ENCODE measurements at regions not wholly inside any gene's neighbourhood (a gene's known extent, or its start where the extent isn't known, plus 50 kb on each side); places are given as distances from the start of the nearest gene placed in this dataset.

DNA sequence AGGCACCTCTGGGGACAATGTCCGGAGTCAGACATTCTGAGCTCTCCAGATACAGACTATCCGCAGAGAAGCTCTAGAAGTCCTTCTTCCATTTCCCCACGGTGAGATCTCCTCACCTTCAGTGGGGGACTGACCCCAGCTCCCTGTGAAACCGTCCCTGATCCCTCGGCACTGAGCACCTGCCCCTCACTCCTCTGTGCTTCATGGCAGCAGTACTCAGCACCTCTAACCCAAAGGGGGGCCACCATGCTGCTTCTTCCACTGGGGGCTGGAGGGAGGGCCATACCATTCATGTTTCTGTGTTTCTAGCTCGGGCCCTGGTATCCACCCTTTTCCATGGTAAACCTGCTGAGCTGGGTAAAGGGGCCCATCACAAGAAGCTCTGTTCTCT is 321.7 kb downstream of the BRD1 start:
- no peak for DNase-seq (ENCODE audit: low read depth)

DNA sequence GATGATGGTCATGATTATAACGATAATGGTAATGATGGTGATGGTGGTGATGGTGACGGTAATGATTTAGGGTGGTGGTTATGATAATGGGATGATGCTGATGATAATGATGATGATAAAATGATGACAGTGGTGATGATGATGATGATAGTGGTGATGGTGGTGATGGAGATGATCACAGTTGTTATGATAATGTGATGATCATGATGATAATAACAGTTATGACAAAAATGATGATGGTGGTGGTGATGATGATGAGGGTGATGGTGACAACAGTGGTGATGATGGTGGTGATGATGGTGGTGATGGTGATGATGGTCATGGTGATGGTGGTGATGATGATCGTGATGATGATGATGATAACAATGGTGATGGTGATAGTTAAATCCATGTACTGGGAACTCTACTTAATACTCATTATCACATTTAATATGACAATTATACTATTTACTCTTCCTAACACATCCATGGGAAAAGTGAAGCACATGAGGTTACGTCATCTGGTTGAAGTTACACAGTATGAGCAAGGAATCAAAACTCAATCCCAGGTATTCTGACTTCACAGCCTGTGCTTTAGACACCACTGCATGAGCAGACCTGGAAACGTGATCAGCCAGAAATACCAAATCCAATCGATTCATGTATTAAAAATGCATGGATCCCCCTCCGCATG is 322.2 kb downstream of the BRD1 start:
- no peak for DNase-seq (ENCODE audit: low read depth)

DNA sequence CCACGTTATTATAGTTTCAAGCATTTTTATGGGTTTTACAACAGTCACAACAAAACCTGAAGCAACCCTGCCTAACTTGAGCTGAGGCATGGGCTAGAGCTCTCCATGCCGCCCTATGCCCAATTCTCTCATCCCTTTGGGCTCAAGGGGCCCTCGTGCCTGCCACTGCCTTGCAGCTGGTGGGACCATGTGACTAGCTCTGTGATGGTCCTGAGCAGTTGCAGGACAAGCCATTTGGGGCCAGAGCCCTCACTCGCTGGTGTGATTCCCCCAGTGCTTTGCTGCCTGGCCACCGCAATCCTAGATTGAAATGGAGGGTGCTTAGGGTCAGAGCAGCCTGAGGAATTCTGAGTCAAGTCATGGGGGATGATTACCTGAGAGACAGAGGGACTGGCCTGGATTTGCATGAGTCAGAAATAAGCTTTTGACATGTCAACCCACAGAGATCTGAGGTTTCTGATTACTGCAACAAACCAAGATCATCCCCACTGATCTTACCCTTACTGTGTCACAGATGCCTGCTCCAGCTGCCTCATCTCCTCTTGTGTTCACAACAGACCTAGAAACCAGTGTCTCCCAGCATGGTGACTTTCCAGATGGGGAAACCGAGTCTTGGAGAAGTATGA is 323.7 kb downstream of the BRD1 start:
- no peak for DNase-seq (ENCODE audit: low read depth)

DNA sequence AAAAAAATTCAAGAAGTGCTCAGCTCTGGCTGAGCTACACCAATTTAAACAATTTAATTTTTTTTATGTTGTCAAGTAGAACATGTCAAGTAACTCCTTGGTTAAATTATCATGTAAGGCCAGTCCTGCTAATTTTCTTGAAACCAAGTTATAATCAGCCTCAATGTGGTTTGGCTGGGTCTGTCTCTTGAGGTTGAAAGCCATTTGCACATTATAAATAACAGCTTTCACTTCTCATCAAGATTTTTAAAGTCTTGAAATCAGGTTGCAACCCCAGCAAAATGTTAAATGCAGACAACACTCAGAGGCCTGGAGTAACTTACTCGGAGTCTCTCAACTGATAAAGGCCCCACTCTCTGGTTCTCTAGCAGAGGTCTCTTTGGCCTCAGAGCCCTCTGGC is 324.4 kb downstream of the BRD1 start:
- DNase-seq (ENCODE audit: low read depth), result no peak

DNA sequence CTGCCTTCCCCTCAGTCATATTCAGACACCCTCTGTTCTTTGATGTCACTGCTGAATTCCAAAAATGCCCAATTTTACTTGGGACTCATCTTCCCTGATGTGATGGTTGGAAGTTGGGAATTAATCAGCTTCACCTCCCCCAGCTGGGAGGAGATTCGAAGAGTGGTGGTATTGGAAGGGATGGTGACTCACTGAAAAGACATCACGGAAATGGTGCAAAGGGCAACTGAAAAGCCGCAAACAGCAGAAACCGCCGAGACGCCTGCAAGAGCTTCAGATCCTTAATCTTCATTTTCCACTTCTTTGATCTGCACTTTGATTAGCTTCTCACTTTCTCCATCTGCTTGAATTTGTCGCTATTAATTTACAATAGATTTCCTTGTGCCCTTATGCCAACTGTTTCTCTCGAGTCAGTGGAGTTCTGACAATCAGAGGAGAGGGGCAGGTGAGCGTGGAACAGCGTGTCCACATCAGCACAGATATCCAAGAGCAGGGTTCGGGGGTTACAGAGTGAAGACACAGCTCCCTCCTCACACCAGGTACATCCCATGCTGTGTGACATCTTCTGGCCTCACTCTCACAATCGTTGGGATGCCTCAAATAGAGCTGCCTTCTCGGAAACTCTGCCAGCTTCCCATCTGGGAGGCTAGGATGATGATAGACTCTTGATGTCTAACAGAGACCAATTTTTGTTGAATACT is 325.4 kb downstream of the BRD1 start:
- DNase-seq (ENCODE audit: low read depth), result peak; percentile 10

DNA sequence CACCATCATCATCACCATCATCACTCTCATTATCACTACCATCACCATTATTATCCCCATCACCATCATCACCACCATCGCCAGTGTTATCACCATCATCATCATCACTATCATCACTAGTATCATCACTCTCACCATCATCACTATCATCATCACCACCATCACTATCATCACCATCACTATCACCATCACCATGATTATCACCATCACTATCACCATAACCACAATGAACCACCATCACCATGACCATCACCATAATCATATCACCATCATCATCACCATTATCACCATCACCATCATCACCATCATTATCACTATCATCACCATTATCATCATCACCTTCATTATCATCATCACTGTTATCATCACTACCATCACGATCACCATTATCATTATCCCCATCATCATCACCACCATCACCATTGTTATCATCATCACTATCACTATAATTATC is 326.7 kb downstream of the BRD1 start:
- DNase-seq (ENCODE audit: low read depth), result no peak

DNA sequence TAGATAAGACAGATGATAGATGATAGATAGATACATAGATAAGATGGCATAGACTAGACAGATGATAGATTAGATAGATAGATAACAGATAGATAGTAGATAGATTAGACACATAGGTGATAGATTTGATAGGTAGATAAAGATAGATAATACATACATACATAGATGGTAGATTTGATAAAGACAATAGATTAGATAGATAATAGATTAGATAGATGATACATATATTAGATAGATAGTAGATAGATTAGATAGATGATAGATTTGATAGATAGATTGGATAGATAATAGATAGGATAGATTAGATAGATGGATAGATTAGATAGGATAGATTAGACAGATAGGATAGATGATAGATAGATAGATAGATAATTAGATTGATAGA is 327.6 kb downstream of the BRD1 start:
- DNase-seq (ENCODE audit: low read depth), result no peak

DNA sequence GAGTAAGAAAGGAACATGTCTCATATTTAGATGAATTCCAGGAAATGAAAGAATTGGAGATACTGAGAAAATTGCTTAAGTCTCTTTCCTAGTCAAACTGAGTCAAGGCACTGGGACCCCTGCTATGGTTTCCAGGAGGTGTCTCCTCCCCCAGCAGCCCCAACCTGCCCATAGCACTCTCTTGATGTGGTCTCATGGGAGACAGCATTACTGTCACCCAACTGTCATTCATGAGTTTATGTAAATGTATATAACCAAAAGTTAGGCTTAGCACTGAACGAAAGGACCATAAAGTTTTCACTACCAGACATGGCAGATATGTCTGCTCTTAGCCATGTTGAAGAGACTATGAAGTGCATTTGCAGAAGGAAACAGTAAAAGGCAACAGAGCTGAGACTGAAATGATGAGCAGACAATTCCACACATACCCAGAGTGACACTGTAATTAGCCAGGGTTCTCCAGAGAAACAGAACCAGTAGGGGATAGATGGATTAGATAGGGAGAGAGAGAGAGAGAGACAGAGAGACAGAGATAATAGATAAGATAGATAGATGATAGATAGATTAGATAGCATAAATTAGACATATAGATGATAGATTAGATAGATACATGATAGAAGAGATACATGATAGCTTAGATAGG is 328.1 kb downstream of the BRD1 start:
- DNase-seq (ENCODE audit: low read depth), result no peak

DNA sequence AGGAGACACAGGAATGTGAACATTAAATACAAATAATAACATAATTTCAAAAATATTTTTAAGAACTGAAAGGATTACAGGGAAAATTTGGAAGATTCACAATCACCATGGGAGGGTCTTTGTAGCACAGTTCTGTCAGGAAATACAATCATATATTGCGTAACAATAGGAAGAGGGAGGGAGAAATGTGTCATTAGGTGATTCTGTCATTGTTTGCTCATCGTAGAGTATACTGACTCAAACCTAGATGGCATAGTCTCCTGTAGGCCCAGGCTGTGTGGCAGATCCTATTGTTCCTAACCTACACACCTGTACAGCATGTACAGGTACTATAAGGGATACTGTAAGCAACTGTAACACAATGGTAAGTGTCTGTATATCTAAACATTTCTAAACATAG is 330.4 kb downstream of the BRD1 start:
- no peak for DNase-seq (ENCODE audit: low read depth)

DNA sequence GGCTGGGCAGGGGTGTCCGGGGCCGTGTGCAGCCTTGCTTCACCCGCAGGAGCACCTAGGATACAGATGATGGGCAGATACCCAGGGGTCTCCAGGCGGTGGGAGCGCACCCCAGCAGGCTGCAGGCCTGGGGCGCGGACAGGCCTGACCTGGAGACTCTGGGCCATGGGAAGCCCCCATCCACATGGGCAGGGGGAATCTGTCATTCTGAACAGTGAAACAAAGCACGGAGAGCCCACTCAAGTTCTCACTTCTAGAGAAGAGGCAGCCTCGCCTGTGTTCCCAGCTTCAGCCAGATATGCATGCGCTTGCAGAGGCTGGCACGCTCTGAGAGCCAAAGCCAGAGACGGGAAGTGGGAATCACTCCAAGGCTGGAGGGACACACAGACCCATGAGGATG is 333.1 kb downstream of the BRD1 start:
- DNase-seq (ENCODE audit: low read depth), result no peak

DNA sequence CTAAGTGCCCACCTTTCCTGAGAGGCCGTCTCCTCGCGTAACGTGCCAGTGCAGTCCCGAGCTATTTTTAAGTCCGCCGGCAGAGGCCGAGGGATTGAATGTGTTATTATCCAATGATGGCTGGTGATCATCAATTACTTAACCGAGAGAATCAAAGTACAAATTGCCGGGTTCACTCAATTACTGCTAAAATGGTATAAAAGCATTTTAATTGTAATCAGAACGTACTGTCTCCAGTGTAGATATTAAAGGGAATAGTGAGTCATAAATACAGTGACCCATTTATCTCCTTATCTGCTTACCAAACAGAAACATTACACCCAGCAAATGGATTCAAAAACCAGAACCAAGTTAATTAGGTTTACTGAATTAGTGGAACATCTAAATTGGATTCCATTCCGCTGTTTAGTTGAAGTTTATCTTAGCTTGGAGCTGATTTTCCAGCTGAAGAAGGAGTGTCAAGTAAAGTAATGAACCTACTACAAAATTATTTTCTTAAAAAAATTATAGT is 334.9 kb downstream of the BRD1 start:
- DNase-seq (ENCODE audit: low read depth), result no peak

DNA sequence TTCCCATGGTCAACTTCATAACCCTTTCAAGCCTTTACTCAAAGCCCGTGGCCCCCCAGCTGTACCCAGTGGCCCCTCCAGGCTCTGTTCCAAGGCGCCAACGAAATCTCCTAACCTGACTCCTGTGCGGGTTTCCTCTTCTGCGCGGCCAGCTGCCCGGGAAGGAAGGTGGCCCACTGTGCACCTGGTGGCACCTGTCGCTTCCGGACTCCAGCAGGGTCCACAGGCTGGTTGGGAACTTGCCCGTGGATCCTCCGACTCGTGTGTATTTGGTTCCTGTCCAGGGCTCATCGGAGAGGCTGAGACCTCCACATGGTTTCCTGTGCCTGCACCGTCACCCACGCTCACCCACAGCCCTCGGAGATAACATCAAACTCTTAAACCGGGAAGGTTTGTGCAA is 335.4 kb downstream of the BRD1 start:
- DNase-seq (ENCODE audit: low read depth), result no peak

DNA sequence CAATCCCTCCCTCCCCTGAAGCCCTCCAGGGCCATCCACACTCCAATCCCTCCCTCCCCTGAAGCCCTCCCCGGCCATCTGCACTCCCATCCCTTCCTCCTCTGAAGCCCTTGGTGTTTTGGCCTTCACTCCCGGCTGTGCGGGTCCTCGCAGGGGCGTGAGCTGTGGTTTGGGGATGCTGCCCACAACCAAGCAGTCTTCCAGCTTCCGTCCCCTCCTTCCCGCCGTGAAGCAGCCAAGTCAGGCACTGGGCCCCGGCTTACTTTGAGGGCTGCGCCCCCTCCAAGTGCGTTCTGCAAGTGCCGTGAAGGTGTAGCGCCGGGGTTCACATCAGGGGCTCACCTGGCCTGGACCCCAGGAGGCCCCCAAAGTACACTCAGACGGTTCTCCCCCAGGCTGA is 335.9 kb downstream of the BRD1 start:
- no peak for DNase-seq (ENCODE audit: low read depth)

DNA sequence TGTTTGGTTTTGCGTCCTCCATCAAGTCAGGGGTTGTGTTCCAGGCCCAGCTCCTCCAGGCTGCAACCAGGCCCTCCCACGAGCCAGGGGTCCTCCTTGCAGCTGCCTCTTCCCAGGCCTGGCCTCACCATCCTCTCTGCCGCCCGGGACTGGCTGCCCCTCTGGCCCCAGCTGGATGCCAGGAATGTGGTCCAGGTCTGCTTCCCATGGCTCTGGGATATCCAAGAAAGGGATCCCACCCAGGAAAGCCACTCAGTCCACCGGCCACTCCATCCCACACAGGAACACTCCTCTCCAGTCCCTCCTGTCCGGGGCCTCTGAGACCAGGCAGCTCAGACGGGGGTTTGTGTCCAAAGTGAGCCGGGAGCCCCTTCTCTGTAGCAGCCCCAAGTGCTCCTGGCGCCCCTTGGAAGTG is 336.4 kb downstream of the BRD1 start:
- DNase-seq (ENCODE audit: low read depth), result no peak

DNA sequence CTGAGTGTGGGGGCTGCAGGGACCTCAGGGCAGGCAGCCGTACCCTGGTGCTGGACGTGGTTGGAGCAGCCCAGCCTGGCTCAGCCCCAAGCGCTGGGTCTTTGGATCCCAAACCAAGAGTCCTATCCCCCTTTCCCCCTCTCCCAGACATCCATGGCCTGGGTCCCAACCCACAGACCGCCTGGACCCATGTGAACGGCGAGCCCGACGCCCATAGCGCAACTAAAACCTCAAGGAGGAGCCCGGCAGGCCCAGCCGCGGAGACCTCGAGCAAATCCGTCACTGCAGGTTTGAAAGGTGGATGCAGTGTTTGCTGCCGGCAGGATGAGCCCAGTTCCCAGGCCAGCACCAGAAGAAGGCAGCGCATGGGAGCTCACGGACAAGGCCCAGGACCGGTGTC is 337.0 kb downstream of the BRD1 start:
- no peak for DNase-seq (ENCODE audit: low read depth)

DNA sequence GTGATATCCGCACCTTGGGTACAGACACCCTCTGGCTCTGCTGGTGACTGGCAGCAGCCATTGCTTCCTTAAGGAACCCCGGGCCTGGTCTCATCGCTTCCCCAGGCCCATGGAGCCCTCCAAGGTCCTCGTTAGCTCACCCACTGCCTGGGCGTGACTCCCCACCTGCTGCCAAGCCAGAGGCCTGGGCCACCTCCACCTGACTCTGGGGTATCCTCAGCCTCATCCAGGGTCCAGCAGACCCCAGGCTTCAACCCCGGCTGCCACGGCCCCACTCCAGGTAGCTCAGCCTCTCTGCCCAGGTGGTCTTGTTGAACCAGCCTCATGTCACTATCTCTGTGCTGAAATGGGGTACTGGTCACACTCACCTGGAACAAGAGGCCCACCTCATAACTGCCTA is 337.9 kb downstream of the BRD1 start:
- DNase-seq (ENCODE audit: low read depth), result no peak

DNA sequence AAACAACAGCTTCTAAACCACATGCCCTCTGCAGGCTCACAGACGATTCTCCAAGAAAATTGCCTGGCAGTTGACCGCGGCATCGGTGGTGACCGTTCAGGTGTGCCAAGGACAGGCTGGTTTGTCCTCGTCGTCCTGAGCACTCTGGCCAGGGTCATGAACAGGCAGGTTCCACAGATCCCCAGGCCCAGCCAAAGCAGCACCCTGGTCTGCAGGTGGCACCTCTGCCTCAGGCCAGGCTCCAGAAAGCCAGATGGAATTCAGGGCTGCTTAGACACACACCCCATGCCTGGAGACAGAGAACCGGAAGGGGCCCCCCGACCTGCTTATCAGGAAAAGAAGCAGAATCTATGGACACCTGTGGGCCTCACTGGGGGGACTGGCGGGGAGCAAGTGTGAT is 338.7 kb downstream of the BRD1 start:
- DNase-seq (ENCODE audit: low read depth), result no peak

DNA sequence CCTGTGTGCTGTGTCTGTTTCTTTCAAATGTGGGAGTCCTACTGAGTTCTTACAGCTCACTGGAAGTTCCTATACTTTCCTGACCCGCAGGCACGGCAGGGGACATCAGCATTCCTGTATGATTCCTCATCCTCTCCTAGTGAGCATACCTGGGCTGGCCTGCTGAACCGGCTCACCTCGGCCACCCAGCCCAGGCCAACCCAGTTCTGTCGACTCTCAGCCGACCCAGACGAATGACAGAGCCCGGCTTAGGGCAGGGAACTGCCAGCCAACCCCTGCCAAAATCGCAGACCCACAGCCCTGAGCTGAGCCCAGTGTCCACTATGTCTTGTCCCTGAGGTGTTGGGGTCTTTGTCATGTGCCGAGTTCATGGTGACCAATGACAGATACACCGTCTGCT is 339.7 kb downstream of the BRD1 start:
- DNase-seq (ENCODE audit: low read depth), result no peak

DNA sequence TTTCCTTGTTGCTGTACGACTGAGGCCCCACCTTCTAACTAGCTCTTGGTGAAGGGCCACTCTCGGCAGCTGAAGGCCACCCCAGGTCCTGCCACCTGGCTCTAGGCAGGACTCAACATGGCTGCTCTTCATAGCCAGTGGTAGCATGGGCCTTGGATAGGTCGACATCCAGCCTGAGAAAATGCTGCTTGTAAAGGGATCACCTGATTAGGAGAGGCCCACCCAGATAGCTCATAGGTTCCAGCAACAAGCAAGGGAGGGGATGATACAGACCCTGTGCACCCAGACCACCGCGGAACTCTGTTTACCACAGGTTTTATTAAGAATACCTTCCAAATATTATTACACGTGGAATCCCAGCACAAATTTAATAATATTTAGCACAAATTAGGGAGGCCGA is 341.4 kb downstream of the BRD1 start:
- no peak for DNase-seq (ENCODE audit: low read depth)

DNA sequence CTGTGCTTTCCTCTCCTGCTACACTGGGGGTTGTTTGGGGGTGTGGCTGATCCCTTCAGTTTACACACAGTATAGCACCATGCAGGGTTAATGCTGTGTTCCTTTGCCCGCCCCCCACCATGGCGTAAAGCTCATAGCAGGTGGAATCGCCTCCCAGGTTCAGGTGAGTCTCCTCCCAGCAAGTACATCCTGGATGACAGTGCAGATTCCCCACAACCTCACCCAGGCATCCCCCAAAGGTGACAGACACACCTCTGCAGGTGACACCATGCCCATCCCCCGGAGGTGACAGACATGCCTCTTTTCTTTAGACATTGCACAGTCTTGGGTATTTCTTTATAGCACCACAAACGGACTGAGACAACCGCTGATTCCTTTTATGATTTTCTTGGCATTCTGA is 343.7 kb downstream of the BRD1 start:
- DNase-seq (ENCODE audit: low read depth), result no peak

DNA sequence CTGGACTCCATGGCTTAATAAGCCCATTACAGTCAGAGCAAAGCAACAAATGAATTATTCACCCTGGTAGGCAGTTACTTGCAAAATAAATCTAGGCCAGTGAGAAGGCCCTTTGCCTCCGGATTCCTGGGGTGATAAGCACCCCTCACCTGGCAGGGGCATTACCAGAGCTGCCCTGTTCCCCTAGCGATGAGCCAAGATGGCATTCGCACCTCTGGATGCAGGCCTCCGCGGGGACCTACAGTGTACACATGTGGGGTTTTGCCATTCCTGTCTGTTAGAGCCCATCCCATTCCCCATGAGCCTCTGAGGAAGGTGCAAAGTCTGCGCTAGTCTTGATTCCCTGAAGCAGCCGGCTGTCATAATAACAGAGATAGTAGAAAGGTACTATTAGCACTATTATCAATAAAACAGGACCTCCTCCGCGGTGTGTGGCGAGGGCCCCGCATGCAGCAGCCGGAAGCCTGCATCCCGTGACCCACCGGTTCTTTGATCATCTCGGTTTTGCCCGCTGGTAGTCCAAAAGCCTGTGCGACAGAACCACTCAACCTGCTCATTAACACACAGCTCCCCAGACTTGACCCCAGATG is 344.3 kb downstream of the BRD1 start:
- DNase-seq (ENCODE audit: low read depth), result no peak

DNA sequence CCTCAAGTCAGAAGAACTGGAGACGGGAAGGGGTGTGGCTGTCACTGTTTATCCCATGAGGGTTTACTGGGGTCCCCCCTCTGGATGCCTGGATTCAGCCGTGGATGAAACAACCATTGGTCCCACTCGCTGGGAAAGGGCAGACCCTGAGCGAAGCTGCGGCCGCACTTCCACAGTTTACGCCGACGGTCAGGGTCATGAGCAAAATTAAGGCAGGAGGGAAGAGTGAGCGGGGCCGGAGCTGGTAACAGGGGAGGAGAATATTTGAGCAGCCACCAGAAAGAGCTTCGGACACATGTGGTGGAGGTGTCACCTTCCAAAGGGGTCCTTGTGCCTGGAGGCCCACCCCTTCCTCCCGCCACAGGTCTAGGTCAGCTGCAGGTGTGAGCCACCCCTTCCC is 344.9 kb downstream of the BRD1 start:
- no peak for DNase-seq (ENCODE audit: low read depth)

Data from non-pigmented ciliary epithelial cell (primary cell).